T-helper 2 cell (primary cell): ENCODE measurements at regions not wholly inside any gene's neighbourhood (a gene's known extent, or its start where the extent isn't known, plus 50 kb on each side); places are given as distances from the start of the nearest gene placed in this dataset.

Experiments
- DNase-seq, 5 experiments: peaks; one replicate each; pipeline versions ENCODE4 v3.0.0 to v3.0.0-alpha.2; 2012 to 2022

GRCh38 chr7:56291-56913 is 136.0 kb upstream of the FAM20C start:
- DNase-seq = no peak

GRCh38 chr7:57071-57470 is 135.3 kb upstream of the FAM20C start:
- DNase-seq = no peak

GRCh38 chr7:57482-58255 is 134.7 kb upstream of the FAM20C start:
- no peak for DNase-seq

GRCh38 chr7:58316-58715 is 134.1 kb upstream of the FAM20C start:
- no peak for DNase-seq

- DNase-seq = no peak
These were observed 133.0 kb upstream of the FAM20C start for GRCh38 chr7:59079-60016.

GRCh38 chr7:60017-60675 is 132.2 kb upstream of the FAM20C start:
- DNase-seq = no peak

GRCh38 chr7:60706-61105 is 131.7 kb upstream of the FAM20C start:
- no peak for DNase-seq

- DNase-seq = no peak
These were observed 131.3 kb upstream of the FAM20C start for GRCh38 chr7:61111-61510.

GRCh38 chr7:61576-62360 is 130.6 kb upstream of the FAM20C start:
- no peak for DNase-seq

GRCh38 chr7:62361-63116 is 129.8 kb upstream of the FAM20C start:
- no peak for DNase-seq

GRCh38 chr7:63117-63480 is 129.3 kb upstream of the FAM20C start:
- no peak for DNase-seq

GRCh38 chr7:63521-64021 is 128.8 kb upstream of the FAM20C start:
- no peak for DNase-seq

- DNase-seq = peak in 1 of 5 experiments; percentile 7
These were observed 128.1 kb upstream of the FAM20C start for GRCh38 chr7:64098-64915.

GRCh38 chr7:64916-65341 is 127.4 kb upstream of the FAM20C start:
- no peak for DNase-seq

- no peak for DNase-seq
These were observed 126.8 kb upstream of the FAM20C start for GRCh38 chr7:65554-65953.

- no peak for DNase-seq
These were observed 126.1 kb upstream of the FAM20C start for GRCh38 chr7:66296-66695.

- no peak for DNase-seq
These were observed 125.6 kb upstream of the FAM20C start for GRCh38 chr7:66741-67140.

GRCh38 chr7:67661-68395 is 124.5 kb upstream of the FAM20C start:
- no peak for DNase-seq

GRCh38 chr7:68629-69028 is 123.7 kb upstream of the FAM20C start:
- DNase-seq = no peak
